Gastrocnemius medialis (tissue), 4 donors: ENCODE measurements at regions not wholly inside any gene's neighbourhood (a gene's known extent, or its start where the extent isn't known, plus 50 kb on each side); places are given as distances from the start of the nearest gene placed in this dataset.

Experiments
- CTCF ChIP-seq, 5 experiments: fragments of 450-650 bp in 3 of 5; fragments of 200-600 bp in 2 of 5; sonication (generic) in 2 of 5; IDR thresholded peaks in 4 of 5; conservative IDR thresholded peaks in 1 of 5; 1 replicate in 4 of 5; 2 replicates in 1 of 5; pipeline ENCODE4 v1.5.1; 2016 to 2019; ENCODE audit warnings: antibody characterized with exemption in 5 of 5, mild to moderate bottlenecking in 3 of 5, moderate library complexity in 3 of 5
- POLR2A ChIP-seq, 2 donors: fragments of 450-650 bp; IDR thresholded peaks; one replicate each; pipeline ENCODE4 v1.6.1; 2017; ENCODE audit warnings: antibody characterized with exemption in 2 of 2, mild to moderate bottlenecking in 2 of 2, moderate library complexity in 2 of 2

- TF ChIP-seq CTCF (IDR thresholded peaks at IDR 0.05 in 4 of 5, conservative IDR thresholded peaks at IDR 0.05 in 1 of 5) (no peak), POLR2A (IDR thresholded peaks at IDR 0.05) (no peak)
These were observed 182.8 kb downstream of the SEC14L1 start for GRCh38 chr17:77323413-77324171.
